T-helper 2 cell treated with Interferon-gamma antibody and Interleukin-4, amounts not matched to agents 5 μg/mL and 100 μg/mL, for 36 hours (primary cell): ENCODE measurements at regions not wholly inside any gene's neighbourhood (a gene's known extent, or its start where the extent isn't known, plus 50 kb on each side); places are given as distances from the start of the nearest gene placed in this dataset.
"Not testable (repeated sequence)": the region's sequence is repeated elsewhere in the genome, so short reads cannot be mapped to it uniquely, and the experiment has no call there.

Experiments
- DNase-seq: peaks from one replicate; pipeline ENCODE4 v3.0.0; 2021; ENCODE audit warnings: low spot score
- H3K27ac Mint-ChIP-seq: one replicate; pipeline ENCODE4 v1.8.0; 2021; ENCODE audit warnings: mild to moderate bottlenecking, mixed read lengths
- H3K27me3 Mint-ChIP-seq: one replicate; pipeline ENCODE4 v1.8.0; 2021; ENCODE audit warnings: low read depth, mixed read lengths
- H3K36me3 Mint-ChIP-seq: one replicate; pipeline ENCODE4 v1.8.0; 2021; ENCODE audit warnings: low read depth, mixed read lengths
- H3K4me1 Mint-ChIP-seq: one replicate; pipeline ENCODE4 v1.8.0; 2021; ENCODE audit warnings: low read depth, mixed read lengths
- H3K4me3 Mint-ChIP-seq: one replicate; pipeline ENCODE4 v1.8.0; 2022; ENCODE audit warnings: mild to moderate bottlenecking, moderate library complexity, mixed read lengths
- H3K9me3 Mint-ChIP-seq: one replicate; pipeline ENCODE4 v1.8.0; 2021; ENCODE audit warnings: mixed read lengths

GRCh38 chr7:142514716-142515115 is 234.6 kb upstream of the PRSS1 start:
- not testable (repeated sequence) for DNase-seq, H3K27ac Mint-ChIP-seq, H3K27me3 Mint-ChIP-seq, H3K36me3 Mint-ChIP-seq, H3K4me3 Mint-ChIP-seq, H3K9me3 Mint-ChIP-seq
- H3K4me1 Mint-ChIP-seq: peaks cover 14% of the 10 kb centered on the region

GRCh38 chr7:142513178-142513955 is 235.9 kb upstream of the PRSS1 start:
- Mint-ChIP-seq H3K27me3 (peaks cover 3% of the 10 kb centered on the region), H3K27ac (no peak overlapping the region), H3K36me3 (no peaks in the 10 kb centered on the region), H3K4me1 (peaks cover 14% of the 10 kb centered on the region), H3K4me3 (no peak overlapping the region), H3K9me3 (no peaks in the 10 kb centered on the region)
- DNase-seq: no peak

- Mint-ChIP-seq H3K27me3 (peaks cover 3% of the 10 kb centered on the region), H3K4me3 (no peak overlapping the region), H3K36me3 (no peaks in the 10 kb centered on the region), H3K4me1 (peaks cover 22% of the 10 kb centered on the region), H3K9me3 (no peaks in the 10 kb centered on the region), H3K27ac (no peak overlapping the region)
- no peak for DNase-seq
Measured at GRCh38 chr7:142511801-142512200, 237.5 kb upstream of the PRSS1 start.

GRCh38 chr7:142511374-142511773 is 237.9 kb upstream of the PRSS1 start:
- Mint-ChIP-seq H3K27me3 (peaks cover 3% of the 10 kb centered on the region), H3K9me3 (no peaks in the 10 kb centered on the region), H3K4me1 (peaks cover 20% of the 10 kb centered on the region), H3K27ac (no peak overlapping the region), H3K4me3 (no peak overlapping the region), H3K36me3 (no peaks in the 10 kb centered on the region)
- no peak for DNase-seq

GRCh38 chr7:142509235-142509634 is 240.0 kb upstream of the PRSS1 start:
- H3K36me3 Mint-ChIP-seq, H3K4me3 Mint-ChIP-seq, H3K9me3 Mint-ChIP-seq, DNase-seq: not testable (repeated sequence)
- peak overlapping the region; percentile 9 for H3K27ac Mint-ChIP-seq
- peaks cover 16% of the 10 kb centered on the region for H3K4me1 Mint-ChIP-seq
- H3K27me3 Mint-ChIP-seq: peaks cover 13% of the 10 kb centered on the region

GRCh38 chr7:142508251-142508650 is 241.0 kb upstream of the PRSS1 start:
- H3K27me3 Mint-ChIP-seq: peaks cover 13% of the 10 kb centered on the region
- H3K27ac Mint-ChIP-seq: peak overlapping the region; percentile 89
- peak overlapping the region; percentile 51 for H3K4me3 Mint-ChIP-seq
- H3K4me1 Mint-ChIP-seq: peaks cover 16% of the 10 kb centered on the region
- H3K36me3 Mint-ChIP-seq: no peaks in the 10 kb centered on the region
- DNase-seq: no peak
- no peaks in the 10 kb centered on the region for H3K9me3 Mint-ChIP-seq

- Mint-ChIP-seq H3K9me3 (no peaks in the 10 kb centered on the region), H3K4me1 (peaks cover 16% of the 10 kb centered on the region), H3K27ac (peak overlapping the region; percentile 89), H3K27me3 (peaks cover 13% of the 10 kb centered on the region), H3K4me3 (no peak overlapping the region), H3K36me3 (no peaks in the 10 kb centered on the region)
- no peak for DNase-seq
Measured at GRCh38 chr7:142507799-142508198, 241.5 kb upstream of the PRSS1 start.

- not testable (repeated sequence) for H3K9me3 Mint-ChIP-seq, H3K4me3 Mint-ChIP-seq, H3K27ac Mint-ChIP-seq, DNase-seq, H3K36me3 Mint-ChIP-seq
- H3K27me3 Mint-ChIP-seq: peaks cover 13% of the 10 kb centered on the region
- peaks cover 16% of the 10 kb centered on the region for H3K4me1 Mint-ChIP-seq
Measured at GRCh38 chr7:142507066-142507465, 242.2 kb upstream of the PRSS1 start.

- no peaks in the 10 kb centered on the region for H3K36me3 Mint-ChIP-seq
- no peaks in the 10 kb centered on the region for H3K9me3 Mint-ChIP-seq
- H3K4me1 Mint-ChIP-seq: peaks cover 16% of the 10 kb centered on the region
- H3K4me3 Mint-ChIP-seq: no peak overlapping the region
- H3K27ac Mint-ChIP-seq: no peak overlapping the region
- peaks cover 13% of the 10 kb centered on the region for H3K27me3 Mint-ChIP-seq
- DNase-seq: no peak
Measured at GRCh38 chr7:142506601-142507000, 242.7 kb upstream of the PRSS1 start.

GRCh38 chr7:142503949-142504348 is 245.3 kb upstream of the PRSS1 start:
- H3K9me3 Mint-ChIP-seq, H3K4me3 Mint-ChIP-seq, DNase-seq, H3K27ac Mint-ChIP-seq, H3K36me3 Mint-ChIP-seq: not testable (repeated sequence)
- Mint-ChIP-seq H3K4me1 (peaks cover 22% of the 10 kb centered on the region), H3K27me3 (peaks cover 13% of the 10 kb centered on the region)

GRCh38 chr7:142503036-142503435 is 245.2 kb upstream of the PRSS58 start:
- no peak overlapping the region for H3K4me3 Mint-ChIP-seq
- no peak for DNase-seq
- H3K27me3 Mint-ChIP-seq: peaks cover 19% of the 10 kb centered on the region
- H3K27ac Mint-ChIP-seq: no peak overlapping the region
- H3K9me3 Mint-ChIP-seq: no peaks in the 10 kb centered on the region
- H3K4me1 Mint-ChIP-seq: peaks cover 17% of the 10 kb centered on the region
- H3K36me3 Mint-ChIP-seq: no peaks in the 10 kb centered on the region

GRCh38 chr7:142501434-142501833 is 243.6 kb upstream of the PRSS58 start:
- Mint-ChIP-seq H3K27ac (no peak overlapping the region), H3K4me1 (peaks cover 20% of the 10 kb centered on the region), H3K4me3 (no peak overlapping the region), H3K27me3 (peaks cover 27% of the 10 kb centered on the region), H3K36me3 (no peaks in the 10 kb centered on the region), H3K9me3 (no peaks in the 10 kb centered on the region)
- no peak for DNase-seq

GRCh38 chr7:142500366-142500765 is 242.5 kb upstream of the PRSS58 start:
- H3K4me1 Mint-ChIP-seq: peaks cover 26% of the 10 kb centered on the region
- H3K27me3 Mint-ChIP-seq: peaks cover 24% of the 10 kb centered on the region
- H3K4me3 Mint-ChIP-seq: peak overlapping the region; percentile 50
- DNase-seq: no peak
- H3K27ac Mint-ChIP-seq: peak overlapping the region; percentile 77
- H3K36me3 Mint-ChIP-seq: no peaks in the 10 kb centered on the region
- no peaks in the 10 kb centered on the region for H3K9me3 Mint-ChIP-seq

GRCh38 chr7:142499635-142500034 is 241.8 kb upstream of the PRSS58 start:
- H3K27me3 Mint-ChIP-seq: peaks cover 17% of the 10 kb centered on the region
- no peak for DNase-seq
- no peaks in the 10 kb centered on the region for H3K9me3 Mint-ChIP-seq
- peak overlapping the region; percentile 59 for H3K27ac Mint-ChIP-seq
- H3K4me3 Mint-ChIP-seq: peak overlapping the region; percentile 24
- peaks cover 26% of the 10 kb centered on the region for H3K4me1 Mint-ChIP-seq
- H3K36me3 Mint-ChIP-seq: no peaks in the 10 kb centered on the region

GRCh38 chr7:142498364-142498763 is 240.5 kb upstream of the PRSS58 start:
- H3K4me3 Mint-ChIP-seq: no peak overlapping the region
- no peak overlapping the region for H3K27ac Mint-ChIP-seq
- DNase-seq: no peak
- H3K36me3 Mint-ChIP-seq: no peaks in the 10 kb centered on the region
- H3K27me3 Mint-ChIP-seq: peaks cover 14% of the 10 kb centered on the region
- H3K9me3 Mint-ChIP-seq: no peaks in the 10 kb centered on the region
- H3K4me1 Mint-ChIP-seq: peaks cover 26% of the 10 kb centered on the region
